ENCODE measurements at regions not wholly inside any gene's neighbourhood (a gene's known extent, or its start where the extent isn't known, plus 50 kb on each side); places are given as distances from the start of the nearest gene placed in this dataset.

DNA sequence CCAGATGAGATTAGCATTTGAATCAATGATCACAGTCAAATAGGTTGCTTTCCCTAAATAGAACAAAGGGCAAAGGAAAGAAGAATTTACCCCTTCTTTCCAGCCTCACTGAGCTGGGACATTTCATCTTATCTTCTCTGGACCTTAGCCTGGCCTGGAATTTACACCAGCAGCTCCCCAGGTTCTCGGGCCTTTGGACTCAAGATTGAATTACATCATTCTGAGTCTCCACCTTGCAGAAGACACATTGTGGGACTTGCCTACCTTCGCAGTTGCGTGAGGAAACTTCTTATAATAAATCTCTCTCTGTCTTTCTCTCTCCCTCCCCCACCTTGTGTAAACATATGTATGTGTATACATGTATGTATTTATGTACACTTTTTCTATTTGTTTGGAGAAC lies 732.4 kb downstream of the IPMK start:
- DNase-seq (ENCODE audit: low spot score) = no peak

DNA sequence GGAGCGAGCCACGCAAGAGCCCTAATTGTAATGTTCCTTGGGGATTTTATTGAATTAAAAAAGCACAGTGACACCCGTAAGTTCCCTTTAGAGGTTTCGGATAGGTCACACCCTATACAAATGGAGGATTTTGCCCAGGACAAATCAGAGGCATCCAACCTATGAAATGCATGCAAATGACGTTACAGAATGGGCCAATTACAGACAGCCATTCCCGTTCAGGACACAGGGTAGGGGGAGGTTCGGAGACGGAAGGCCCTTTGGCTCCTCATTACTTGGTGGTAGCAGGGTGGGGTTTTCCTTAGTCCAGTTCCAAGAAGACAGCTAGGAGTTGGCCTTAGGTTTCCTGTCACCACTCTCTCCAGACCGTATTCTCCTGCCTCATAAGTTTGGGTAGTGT lies 754.1 kb downstream of the IPMK start:
- DNase-seq (ENCODE audit: low spot score) = no peak

DNA sequence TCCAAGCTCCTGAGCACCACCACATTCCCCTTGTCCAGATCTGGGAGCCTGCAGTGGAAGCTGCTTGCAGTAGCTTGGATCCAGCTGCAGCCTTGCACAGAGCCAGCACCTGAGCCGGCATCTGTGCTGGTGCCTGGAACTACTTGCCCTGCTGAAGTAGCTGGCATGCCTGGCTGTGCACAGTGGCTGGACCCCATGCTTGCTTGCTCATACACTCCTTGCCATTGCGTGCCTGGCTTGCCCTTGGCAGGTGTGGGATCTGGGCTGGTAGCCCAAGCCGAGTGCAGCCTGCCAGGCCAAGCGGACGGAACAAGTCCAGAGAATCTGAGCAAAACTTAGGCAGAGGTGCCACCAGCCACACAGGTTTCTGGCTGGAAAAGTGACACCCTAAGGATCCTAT lies 759.9 kb downstream of the IPMK start:
- DNase-seq (ENCODE audit: low spot score) = no peak

DNA sequence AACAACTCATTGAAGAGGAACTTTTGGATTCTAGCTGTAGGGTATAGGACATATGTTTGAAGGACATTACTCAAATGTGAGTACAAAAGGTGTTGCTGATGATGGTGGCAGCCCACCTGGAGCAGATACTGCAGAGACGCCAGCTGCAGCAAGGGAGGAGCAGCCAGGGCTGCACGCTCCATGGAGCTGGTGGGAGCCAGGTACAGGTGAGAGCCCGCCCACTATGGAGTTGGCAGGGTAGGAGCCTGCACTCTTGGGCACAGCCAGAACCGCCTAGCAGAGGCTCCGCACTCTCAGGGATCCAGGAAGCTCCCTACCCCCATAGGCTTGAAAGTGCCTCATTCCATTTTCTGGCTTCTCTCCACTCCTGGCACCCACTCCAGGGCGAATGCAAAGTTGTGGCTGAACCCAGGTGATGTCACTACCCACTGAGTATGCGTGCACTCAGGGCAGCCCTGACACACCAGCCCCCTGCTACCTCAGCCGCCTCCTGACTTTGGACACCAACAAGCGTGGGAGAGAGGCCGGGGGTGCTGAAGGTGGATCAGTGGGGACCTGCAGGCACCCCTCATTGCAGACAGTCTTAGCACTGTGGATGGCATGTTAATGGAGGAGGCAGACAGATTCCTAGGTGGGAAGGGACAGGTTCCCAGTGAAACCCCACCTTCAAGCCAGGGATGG lies 761.1 kb downstream of the IPMK start:
- DNase-seq (ENCODE audit: low spot score) = no peak

DNA sequence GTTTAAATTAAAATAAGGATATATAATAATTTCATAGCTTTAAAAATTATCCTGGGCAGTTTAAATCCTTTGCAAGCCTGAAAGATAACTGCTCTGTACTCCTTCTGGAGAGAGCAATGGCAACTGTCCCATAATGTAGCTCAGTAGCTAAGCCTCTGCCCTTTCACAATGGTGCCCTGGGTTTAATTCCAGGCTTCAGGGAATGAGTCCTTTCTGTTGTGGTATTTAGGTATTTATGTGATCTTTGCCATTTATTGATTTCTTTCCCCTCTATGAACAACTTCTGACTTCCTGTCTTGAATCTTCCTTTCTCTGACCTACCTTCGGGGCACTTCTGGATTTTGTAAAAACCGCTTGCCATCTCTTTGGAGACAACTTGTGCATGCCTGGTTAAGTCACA lies 773.2 kb downstream of the IPMK start:
- DNase-seq (ENCODE audit: low spot score) = no peak

DNA sequence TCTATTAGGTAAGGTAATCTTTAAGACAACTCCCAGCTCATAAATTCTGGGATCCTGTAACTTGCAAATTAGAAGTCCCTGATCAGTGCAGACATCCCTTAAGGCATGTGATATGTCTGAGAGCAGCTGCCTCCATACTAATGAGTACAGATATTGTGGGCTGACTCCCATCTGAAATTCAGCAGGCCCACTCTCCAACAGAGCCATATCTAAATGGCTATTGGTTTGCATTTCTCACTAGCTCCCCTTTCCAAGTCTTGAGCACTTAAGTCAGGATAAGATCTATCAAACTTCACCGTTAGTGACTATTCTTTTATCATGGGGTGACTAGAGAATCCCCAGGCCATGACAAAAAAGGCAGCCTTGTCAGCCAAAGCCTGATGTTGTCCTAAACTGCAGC lies 785.4 kb downstream of the IPMK start:
- no peak for DNase-seq (ENCODE audit: low spot score)

DNA sequence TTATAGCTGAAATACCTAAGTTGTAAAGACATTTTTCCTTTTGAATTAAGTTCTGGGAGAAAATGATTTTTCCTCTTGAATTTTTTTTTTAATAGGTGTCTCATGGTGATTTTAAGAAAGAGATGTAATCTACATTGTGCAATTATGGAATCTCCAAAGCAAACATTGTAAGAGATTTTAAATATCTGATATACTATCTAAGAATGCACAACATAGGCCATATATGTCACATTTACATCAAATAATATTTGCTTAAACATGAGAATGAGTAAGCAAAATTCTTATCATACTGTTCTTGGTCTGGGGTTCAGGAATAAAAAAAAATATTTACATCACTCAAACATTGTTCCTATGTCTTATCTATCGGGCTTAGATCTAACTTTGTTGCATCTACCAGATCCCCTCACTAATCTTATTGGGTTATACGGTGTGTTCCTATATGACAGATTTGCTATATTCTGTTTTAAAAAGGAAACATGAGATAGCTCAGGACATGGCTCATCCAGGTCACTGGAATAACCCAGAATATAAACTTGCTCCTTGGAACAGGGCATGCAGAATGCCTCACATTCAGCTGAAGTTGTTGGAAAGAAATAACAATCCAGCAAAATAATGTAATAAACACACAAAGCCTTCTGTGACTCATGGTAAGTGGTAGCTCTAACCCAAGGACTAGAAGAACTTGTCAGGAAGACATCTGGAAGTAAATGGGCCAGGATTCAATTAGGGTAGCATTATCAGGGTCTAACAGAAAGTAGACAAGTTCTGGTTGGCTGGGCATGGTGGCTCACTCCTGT lies 794.7 kb downstream of the IPMK start:
- no peak for DNase-seq (ENCODE audit: low spot score)

DNA sequence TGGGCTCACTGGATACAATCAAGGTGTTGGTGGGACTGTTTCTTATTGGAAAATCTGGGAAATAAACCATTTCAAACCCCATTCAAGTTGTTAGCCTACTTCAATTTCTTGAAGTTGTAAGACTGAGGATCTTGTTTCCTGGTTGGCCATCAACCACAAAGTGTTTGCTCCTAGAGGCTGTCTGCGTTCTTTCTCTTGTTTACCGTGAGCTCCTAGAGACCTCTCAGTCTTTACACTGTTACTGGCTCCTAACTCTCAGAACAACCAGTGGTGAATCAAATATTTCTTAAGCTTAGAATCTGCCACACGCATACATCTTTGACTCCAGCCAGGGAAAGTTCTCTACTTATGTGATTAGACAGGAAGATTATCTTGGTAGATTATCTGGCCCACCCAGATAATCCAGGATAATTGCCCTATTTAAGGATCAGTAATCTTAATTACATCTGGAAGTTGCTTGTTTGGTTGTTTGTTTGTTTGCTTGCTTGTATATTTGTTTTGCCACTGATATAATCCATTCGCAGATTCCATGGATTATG lies 798.7 kb downstream of the IPMK start:
- no peak for DNase-seq (ENCODE audit: low spot score)

DNA sequence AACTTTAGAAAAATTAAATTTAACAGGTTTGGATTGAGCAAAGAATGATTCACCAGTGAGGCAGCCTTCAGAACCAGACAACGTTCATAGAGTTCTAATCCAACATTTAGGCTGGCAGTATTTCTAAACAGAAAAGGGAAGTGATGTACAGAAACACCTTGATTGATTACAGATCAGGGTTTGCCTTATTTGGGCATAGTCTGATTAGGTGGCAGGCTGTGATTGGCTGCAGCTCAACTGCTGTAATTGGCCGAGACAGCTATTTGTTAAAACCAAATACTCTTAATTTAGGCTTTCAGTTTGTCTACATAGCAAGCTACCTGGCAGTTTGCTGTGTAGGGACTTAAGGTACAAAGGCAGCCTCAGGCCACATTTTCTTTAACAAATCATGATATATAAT lies 802.5 kb downstream of the IPMK start:
- DNase-seq (ENCODE audit: low spot score) = no peak

DNA sequence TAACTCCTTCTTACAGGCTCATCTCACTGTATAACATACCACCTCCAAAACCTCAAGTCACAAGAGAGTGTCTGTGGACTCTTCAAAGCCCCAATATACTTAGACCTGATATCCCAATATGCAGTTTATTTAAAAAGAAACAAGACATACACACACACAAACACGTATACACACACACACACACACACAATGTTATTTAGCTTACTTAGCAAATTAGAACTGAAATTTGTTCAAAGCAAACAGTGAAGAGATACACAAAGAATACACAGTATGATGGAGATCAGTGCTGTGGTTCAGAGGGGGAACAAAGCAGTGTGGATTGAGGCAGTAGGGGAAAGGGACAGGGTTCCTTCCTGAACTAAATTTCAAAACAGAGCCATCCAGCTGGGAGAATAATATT lies 807.2 kb downstream of the IPMK start:
- DNase-seq (ENCODE audit: low spot score) = no peak

DNA sequence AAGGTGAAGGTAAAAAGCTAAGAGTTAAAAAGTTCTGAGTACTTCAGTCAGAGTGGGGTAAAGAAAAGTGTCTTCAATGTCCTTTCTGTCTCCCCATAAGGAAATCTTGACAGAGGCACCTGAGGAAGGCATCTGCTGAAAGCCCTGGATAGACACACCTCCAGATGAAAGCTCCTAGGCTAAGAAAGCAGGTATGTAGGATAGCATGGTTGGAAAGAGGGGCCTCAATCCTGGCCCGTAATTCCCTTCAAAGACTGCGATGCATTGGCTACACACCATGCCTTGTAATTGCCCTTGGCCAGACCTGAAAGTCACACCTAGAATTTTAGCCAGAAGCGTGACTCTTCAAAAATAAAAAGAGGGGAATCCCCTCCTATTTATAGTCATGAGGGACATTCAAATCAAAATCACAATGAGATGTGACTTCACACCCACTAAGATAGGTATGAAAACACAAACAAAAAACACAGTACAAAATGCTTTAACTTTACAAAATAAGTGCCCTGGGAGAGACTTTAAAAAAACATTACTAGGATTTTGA lies 809.7 kb downstream of the IPMK start:
- no peak for DNase-seq (ENCODE audit: low spot score)

DNA sequence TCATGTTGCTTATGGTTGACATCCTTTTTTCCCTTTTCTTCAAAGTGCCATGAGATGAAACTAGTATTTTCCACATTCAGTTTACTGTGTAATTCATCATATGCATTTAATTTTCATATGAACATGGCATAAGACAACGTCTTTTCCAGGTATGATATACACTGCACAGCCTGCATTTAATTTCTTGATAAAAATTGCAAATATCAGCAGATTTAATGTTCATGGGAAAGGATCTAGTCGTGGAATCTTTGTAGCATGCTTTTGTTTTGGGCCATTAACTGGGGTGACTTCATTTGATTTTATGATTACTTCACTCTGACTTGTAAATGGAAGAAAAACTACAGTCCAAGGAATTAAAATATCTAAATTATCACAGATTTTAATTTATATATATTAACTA lies 837.3 kb downstream of the IPMK start:
- DNase-seq (ENCODE audit: low spot score) = no peak

DNA sequence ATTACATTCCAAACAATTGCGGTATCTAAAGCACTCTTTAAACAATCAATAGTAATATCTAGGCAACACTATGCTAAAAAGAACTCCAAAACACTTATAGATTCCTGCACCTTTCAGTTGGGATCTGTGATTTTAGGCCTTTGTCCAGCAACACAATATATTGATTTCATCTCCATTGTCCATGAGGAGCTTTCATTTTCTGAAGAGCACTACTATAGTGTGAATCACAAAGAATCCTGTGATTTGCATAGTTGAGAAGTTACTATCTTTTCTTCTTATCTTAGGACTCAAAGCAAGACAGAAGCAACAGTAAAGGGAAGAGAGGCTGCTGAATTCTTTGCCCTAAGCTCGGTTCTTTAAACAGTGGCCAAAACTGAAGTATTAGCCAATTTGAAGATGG lies 846.8 kb downstream of the IPMK start:
- DNase-seq (ENCODE audit: low spot score) = no peak

DNA sequence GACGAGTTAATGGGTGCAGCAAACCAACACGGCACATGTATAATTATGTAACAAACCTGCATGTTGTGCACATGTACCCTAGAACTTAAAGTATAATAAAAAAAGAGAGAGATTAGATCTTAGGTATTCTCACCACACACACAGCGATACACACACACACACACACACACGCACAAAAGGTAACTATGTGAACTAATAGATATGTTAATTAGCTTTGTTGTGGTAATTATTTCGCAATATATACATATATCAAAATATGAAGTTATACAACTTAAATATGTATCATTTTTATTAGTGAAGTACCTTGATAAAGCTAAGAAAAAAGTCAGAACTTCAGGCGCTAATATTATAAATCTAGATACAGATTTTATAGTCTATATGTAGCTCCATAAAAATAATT lies 849.2 kb downstream of the IPMK start:
- DNase-seq (ENCODE audit: low spot score) = no peak

DNA sequence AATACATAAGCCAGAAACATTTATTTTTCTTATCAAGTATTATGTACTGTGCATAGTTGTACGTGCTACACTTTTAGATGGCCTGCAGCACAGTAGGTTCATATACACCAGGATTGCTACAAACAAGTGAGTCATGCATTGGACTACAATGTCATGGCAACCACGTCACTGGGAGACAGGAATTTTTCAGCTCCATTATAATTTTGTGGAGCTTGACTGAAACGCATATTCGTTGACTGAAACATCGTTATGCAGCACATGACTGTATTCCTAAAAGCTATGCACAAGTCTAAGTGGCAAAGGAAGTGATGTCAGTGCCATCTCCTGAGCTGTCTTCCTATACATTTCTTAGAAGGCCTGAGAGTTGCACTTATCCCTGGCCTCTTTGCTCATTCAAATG lies 871.8 kb downstream of the IPMK start:
- DNase-seq (ENCODE audit: low spot score) = no peak

DNA sequence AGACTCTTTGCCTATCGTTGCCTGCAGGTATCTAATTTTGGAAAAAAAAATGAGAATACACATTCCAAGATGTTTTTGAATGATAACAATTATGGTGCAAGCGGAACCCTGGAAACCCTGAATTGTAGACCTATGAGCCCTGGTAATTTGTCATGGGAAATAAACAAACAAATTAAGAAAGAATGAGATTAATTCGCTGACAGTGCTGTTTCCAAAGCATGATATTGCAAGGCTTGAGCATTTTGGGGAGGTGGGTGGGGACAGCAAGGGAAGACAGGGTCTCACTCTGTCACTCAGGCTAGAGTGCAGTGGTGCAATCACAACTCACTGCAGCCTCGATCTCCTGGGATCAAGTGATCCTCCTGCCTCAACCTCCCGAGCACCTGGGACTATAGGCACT lies 900.3 kb downstream of the IPMK start:
- no peak for DNase-seq (ENCODE audit: low spot score)

DNA sequence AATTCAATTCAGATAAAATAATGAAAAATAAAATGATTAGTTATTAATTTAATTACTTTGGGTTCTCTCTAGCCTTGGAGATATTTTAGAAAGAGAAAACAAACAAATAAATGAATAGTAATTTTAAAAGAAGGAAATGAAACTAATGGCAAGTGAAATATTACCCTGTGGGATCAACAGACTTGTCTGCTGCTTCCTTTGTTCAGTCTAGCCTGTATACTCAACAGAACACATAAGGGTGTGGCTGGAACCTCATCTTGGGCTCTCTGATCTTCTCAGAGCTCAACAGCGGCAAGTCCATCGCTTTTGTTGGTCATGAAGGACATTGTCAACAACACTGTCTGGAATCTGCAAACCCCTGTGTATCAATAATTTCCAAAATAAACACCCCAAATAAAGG lies 904.9 kb downstream of the IPMK start:
- no peak for DNase-seq (ENCODE audit: low spot score)

DNA sequence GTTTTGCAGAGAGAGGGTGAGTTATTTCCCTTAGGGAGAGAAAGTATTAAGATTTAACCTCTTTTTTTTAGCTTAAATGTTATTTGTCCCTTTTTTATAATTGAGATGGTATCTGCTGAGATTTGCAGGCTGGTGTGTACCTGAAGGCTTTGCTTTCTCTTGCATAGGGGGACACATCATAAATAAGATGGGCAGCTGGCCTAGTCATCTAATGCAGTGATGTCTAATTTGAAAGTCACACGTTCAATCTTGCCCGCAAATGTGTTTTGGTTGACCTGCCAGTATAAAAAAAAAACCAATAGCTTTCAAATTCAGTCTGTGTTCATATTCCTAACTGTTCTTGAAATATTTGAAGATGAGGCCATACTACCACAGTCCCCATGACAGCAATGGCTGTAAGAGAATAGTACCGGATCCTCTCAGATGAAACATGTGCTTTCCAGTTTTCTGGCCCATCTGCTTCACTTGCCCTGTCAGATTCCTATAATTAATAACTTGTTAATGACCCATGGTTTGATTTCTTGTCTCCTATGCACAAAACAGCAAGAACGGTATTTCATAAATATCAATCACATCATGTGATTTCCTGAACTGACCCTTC lies 914.2 kb downstream of the IPMK start:
- DNase-seq (ENCODE audit: low spot score) = no peak

DNA sequence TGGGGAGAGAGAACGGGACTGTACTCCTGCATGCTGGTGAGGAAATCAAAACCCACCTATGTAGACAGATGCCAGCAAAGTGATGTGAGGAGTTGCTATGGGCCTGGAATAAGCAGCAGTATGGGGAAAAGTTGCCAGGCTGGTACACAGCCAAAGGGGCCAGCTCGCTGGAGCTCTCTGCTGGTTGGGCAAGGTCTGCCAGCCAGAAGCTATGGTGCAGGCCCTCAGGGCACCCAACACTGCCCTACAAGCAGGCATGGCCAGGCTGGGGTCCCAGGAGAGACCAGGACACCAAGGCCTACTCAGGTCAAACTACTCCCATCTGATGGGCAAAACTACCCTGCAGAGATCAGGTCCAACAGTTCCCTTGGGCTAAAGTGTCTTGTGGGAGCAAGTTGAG lies 916.6 kb downstream of the IPMK start:
- no peak for DNase-seq (ENCODE audit: low spot score)

DNA sequence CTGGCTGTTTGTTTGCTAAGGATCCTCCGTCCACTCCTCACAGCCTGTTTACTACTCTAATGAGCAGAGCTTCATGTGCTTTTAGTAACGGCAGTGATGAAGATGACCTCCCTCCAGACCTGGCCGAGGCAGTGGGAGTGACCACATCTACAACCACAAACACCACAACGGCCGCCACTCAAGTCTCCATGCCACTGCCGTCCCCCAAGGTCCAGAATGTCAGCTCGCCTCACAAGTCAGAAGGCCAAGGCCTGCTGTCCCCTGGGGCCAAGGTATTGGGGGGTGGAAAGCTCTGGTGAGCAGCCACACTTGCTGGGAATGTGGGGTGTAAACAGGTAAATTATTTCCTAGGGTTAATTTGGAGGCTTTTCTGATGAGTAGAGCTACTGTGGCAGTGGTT lies 926.4 kb downstream of the IPMK start:
- DNase-seq (ENCODE audit: low spot score) = no peak

DNA sequence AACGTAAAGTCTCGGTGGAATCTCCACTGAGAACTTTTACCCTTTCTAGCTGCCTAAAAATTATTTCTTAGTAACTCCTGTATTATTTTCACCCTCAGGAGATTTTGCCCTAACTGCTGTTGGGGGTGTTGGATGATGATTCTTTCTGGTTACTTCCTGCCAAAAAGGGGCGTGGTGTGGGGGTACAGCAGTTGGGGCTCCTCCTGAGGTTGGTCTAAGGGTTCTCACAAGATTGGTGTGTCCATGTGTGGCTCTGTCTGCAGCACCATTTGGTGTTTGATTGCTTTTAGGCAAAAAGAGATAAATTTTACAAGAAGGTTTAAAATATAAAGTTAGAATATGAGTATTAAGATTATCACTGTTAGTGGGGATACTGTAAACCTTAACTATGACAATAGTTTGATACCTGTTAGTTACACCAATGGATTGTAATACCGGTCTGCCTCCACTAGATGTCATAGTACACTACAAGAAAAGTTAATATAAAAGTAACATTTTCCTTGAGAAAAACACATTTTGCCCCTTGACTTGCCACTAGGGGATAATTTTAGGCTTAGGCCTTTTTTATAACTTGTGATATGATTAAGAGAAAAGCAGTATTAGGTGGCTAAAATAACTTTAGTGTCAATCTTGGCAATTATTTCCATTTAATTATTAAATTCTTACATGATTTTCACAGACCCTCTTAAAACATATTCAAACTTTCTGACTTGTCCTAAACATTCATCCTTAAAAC lies 928.7 kb downstream of the IPMK start:
- peak; percentile 50 for DNase-seq (ENCODE audit: low spot score)

DNA sequence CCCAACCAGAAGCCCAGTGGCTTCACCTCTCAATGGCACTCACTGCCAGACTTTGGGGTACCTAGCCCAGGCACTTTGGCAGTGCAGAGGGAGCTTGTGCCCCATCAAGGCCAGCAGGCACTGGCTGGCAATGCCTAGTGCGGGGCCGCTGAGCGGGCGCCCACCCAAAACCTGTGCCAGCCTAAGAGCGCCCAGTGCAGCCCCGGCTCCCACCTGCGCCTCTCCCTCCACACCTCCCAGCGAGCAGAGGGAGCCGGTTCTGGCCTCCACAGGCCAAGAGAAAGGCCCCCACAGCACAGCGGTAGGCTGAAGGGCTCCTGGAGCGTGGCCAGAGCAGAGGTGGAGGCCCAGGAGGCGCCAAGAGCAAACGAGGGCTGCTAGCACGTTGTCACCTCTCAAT lies 930.8 kb downstream of the IPMK start:
- DNase-seq (ENCODE audit: low spot score) = no peak

All from kidney tubule cell (primary cell).